Activated CD8-positive, alpha-beta memory T cell treated with anti-CD3 and anti-CD28 coated beads, Interleukin-2, amount 10 ng/mL, durations not matched to agents 7 days and 5 days (primary cell): ENCODE measurements at regions not wholly inside any gene's neighbourhood (a gene's known extent, or its start where the extent isn't known, plus 50 kb on each side); places are given as distances from the start of the nearest gene placed in this dataset.
"Not testable (repeated sequence)": the region's sequence is repeated elsewhere in the genome, so short reads cannot be mapped to it uniquely, and the experiment has no call there.

Experiments
- ATAC-seq: fragments of 150-1000 bp; cut with Tn5 transposase; one replicate; pipeline ENCODE4 v1.10.0; 2021; ENCODE audit warnings: moderate library complexity
- CTCF ChIA-PET: fragments of 350-600 bp; sonication (Branson Sonifier 250); formaldehyde crosslinking; loops from one replicate; lab custom pipeline; 2021; ENCODE audit warnings: antibody characterized with exemption; lab: Charles Lee
- DNase-seq: peaks from one replicate; pipeline ENCODE4 v3.0.0-alpha.2; 2020
- H3K27ac Mint-ChIP-seq: one replicate; pipeline ENCODE4 v1.8.0; 2021; ENCODE audit warnings: mild to moderate bottlenecking, mixed read lengths
- H3K27me3 Mint-ChIP-seq: one replicate; pipeline ENCODE4 v1.8.0; 2021; ENCODE audit warnings: mixed read lengths
- H3K36me3 Mint-ChIP-seq: one replicate; pipeline ENCODE4 v1.8.0; 2021; ENCODE audit warnings: mild to moderate bottlenecking, mixed read lengths
- H3K4me1 Mint-ChIP-seq: one replicate; pipeline ENCODE4 v1.8.0; 2021; ENCODE audit warnings: mixed read lengths
- H3K4me3 Mint-ChIP-seq: one replicate; pipeline ENCODE4 v1.8.0; 2021; ENCODE audit warnings: mild to moderate bottlenecking, moderate library complexity, mixed read lengths
- H3K9me3 Mint-ChIP-seq: one replicate; pipeline ENCODE4 v1.8.0; 2022; ENCODE audit warnings: low read depth, mixed read lengths

DNA sequence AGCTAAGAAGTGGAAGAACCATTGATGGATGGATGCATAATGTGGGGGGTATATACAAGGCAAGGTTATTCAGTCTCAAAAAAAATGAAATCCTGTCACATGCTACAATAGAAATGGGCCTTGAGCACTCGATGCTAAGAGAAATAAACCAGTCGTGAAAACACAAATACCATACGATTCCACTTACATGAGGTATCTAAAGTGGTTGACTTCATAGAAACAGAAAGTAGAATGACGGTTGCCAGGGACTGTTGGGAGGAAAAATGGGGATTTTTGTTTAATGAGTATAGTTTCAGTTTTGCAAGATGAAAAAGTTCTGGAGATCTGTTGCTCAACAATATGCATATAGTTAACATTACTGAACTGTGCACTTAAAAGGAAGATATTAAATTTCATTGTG lies 223.6 kb upstream of the NLGN4Y start:
- no peaks in the 10 kb centered on the region for H3K9me3 Mint-ChIP-seq
- CTCF ChIA-PET = no interaction called here
- no peak for DNase-seq
- H3K4me3 Mint-ChIP-seq = no peak overlapping the region
- no peak for ATAC-seq
- peaks cover 10% of the 10 kb centered on the region for H3K4me1 Mint-ChIP-seq
- no peaks in the 10 kb centered on the region for H3K27me3 Mint-ChIP-seq
- no peak overlapping the region for H3K27ac Mint-ChIP-seq
- no peaks in the 10 kb centered on the region for H3K36me3 Mint-ChIP-seq

DNA sequence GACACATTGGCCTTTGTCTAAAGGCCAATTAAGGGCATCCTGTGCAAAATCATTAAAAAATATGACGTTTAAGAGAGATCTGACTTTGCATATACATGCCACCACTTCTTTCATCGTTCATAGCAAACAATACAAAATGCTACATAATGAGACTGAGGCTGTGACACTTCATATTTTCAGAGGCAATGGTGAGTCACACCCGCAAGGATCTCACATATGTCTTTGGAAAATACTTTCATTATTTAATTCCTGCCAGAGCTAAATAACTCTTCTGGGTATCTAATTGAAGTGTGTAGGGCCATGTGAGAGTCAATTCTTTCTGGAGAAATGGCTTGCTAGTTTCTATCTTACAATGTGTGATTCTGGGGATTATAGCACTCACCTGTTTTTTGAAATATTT lies 222.8 kb upstream of the NLGN4Y start:
- ATAC-seq (no peak), DNase-seq (no peak)
- Mint-ChIP-seq H3K4me1 (peaks cover 10% of the 10 kb centered on the region), H3K4me3 (no peak overlapping the region), H3K27me3 (no peaks in the 10 kb centered on the region), H3K27ac (no peak overlapping the region), H3K9me3 (no peaks in the 10 kb centered on the region), H3K36me3 (no peaks in the 10 kb centered on the region)
- CTCF ChIA-PET = no interaction called here

DNA sequence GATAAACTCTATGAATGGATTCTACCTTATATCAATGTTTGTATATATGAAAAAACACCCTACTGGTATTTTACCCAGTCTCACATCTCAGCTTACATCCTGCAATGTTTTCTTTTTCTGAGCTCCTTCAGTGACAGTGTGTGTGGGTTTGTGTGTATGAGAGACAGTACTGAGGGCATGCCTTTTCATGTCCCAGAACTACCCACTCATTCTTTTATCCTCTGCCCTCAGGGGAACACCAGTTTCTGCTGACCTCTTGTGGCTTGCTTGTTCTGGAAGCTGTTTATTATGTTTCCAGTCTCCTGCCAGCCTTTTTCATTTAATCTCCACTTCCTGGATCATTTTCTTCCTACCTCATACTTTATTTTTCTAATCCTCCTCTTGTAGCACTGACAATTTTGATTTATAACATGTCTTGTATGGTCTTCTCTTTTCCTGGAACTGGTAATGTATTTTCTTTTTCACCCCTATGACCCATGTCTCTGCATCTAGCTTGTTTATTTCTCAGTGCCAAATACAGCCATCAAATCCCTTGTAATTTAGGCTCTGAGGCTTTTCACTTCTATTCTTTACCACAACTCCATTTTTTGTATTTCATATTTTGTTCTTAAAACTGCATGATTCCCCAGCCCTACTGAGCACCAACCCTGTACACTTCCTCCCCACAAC lies 195.5 kb upstream of the NLGN4Y start:
- peak; percentile 38 for DNase-seq
- peaks cover 11% of the 10 kb centered on the region for H3K4me1 Mint-ChIP-seq
- no peaks in the 10 kb centered on the region for H3K36me3 Mint-ChIP-seq
- H3K27ac Mint-ChIP-seq = peak overlapping the region; percentile 61
- CTCF ChIA-PET = interaction anchor here (1.3 kb wide), 1 partner anchor 9 kb away, joined by 3 read pairs; no protein-coding TSS in a partner anchor
- peaks cover 2% of the 10 kb centered on the region for H3K9me3 Mint-ChIP-seq
- H3K4me3 Mint-ChIP-seq = no peak overlapping the region
- peak; percentile 47 for ATAC-seq
- no peaks in the 10 kb centered on the region for H3K27me3 Mint-ChIP-seq

DNA sequence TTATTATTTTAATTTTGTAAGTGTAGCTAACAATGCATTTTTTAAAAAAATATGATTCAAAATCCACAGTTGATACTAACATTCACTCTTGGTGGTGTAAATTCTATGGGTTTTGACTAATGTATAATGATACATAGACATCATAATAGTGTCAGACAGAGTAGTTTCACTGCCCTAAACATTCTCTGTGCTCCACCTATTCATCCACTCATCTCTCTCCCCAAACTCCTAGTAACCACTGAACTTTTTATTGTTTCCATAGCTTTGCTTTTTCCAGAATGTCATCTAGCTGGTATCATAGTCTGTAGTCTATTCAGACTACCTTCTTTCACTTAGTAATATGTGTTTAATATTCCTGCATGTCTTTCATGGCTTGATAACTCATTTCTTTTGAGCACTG lies 194.0 kb upstream of the NLGN4Y start:
- DNase-seq (no peak), ATAC-seq (no peak)
- H3K9me3 Mint-ChIP-seq = peaks cover 2% of the 10 kb centered on the region
- no peaks in the 10 kb centered on the region for H3K36me3 Mint-ChIP-seq
- CTCF ChIA-PET = no interaction called here
- H3K4me1 Mint-ChIP-seq = peaks cover 11% of the 10 kb centered on the region
- H3K27me3 Mint-ChIP-seq = no peaks in the 10 kb centered on the region
- no peak overlapping the region for H3K27ac Mint-ChIP-seq
- H3K4me3 Mint-ChIP-seq = no peak overlapping the region

DNA sequence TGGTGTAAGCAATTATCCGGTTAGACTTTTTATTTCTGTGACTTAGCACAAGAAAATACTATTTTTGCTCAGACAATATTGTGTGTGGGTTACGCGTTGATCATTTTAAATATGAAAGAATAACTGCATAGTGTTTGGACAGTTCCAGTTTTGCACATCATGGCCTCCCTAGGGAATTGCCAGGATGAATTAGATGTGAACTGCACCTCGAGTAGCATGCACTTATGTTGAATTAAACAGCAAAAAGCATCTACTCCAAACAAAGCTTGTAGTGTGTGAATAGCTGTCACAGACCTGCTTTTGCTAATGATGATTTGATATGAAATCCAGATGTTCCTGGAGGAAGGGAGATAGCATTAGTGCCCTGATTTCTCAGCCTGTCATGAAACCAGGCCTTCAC lies 184.8 kb upstream of the NLGN4Y start:
- Mint-ChIP-seq H3K4me3 (no peak overlapping the region), H3K36me3 (peaks cover 2% of the 10 kb centered on the region), H3K9me3 (peaks cover 2% of the 10 kb centered on the region), H3K27ac (no peak overlapping the region), H3K4me1 (peaks cover 26% of the 10 kb centered on the region), H3K27me3 (peaks cover 3% of the 10 kb centered on the region)
- CTCF ChIA-PET = no interaction called here
- ATAC-seq (no peak), DNase-seq (no peak)

DNA sequence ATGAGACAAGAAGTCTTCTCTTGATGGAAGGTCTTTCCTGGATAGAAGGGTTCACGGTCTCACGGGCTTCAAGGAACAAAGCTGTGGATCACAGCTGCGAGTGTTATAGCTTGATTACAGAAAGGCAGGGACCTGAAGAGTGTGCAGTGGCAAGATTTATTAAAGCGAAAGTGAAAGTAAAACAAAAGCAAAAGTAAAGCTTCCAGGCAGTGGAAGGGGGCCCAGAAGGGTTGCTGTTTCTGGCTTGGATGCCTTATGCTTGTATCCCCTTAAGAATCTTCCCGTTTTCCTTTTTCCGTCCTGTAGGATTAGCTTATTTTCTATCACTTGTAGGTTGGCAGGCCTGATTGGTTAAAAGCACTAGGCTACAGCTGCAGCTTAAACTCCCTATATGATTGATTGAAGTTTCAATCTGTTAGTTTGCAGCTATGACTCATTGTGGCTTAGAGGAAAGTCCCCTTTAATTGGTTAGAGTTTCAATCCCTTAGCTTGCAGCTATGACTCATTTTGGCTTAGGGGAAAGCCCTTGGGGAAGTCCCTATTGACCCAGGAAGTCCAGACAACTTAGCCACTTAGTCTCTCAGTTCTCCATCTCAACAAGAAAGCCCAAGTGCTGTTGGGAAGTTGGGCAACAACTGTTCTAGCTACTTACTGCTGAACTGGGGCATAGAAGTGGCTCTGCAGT lies 183.7 kb upstream of the NLGN4Y start:
- CTCF ChIA-PET = interaction anchor here (1.3 kb wide), 1 partner anchor 590 kb away, joined by 3 read pairs; no protein-coding TSS in a partner anchor
- Mint-ChIP-seq H3K27ac (peak overlapping the region; percentile 73), H3K9me3 (peaks cover 2% of the 10 kb centered on the region), H3K27me3 (peaks cover 3% of the 10 kb centered on the region), H3K4me3 (peak overlapping the region; percentile 71), H3K4me1 (peaks cover 36% of the 10 kb centered on the region), H3K36me3 (peaks cover 2% of the 10 kb centered on the region)
- peak; percentile 84 for ATAC-seq
- peak; percentile 63 for DNase-seq

DNA sequence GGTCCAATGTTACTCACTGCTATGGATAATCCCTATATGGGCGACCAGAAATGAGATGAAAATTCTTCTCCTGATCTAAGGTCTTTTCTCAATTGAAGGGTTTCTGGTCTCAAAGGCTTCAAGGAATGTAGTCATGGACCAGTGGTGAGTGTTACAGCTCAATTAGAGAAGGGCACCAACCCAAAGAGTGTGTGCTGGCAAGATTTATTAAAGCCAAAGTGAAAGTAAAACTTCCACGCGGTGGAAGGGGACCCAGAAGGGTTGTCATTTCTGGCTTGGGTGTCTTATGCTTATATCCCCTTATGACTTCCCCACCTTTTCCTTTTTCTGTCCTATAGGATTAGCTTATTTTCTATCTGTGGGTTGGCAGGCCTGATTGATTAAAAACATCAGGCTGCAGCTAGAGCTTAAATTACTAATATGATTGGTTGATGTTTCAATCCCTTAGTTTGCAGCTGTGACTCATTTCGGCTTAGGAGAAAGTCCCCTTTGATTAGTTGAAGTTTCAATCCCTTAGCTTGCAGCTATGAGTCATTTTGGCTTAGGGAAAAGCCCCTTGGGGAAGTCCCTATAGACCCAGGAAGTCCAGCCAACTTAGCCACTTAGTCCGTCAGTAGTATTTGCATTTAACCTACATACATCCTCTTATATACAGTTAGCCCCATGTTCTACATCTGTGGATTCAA lies 179.5 kb upstream of the NLGN4Y start:
- H3K4me3 Mint-ChIP-seq = peak overlapping the region; percentile 48

DNA sequence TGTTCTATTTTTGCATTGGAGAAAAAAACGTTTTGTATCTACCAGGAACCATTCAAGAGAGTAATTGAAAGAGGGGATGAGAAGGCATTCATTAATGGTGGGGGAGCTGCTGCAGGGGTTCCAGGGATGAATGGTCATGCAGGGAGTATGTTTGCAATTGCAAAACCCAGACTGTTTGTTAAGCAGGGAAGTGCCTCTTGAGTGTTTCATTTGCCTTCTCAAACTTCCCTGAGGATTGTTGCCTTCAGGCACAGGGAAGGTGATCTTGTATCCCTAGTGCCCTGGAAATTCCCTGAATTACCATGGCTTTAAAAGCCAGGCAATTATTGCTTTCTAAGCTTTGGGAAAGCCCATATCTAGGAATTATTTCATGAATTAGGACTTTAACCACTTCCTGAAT lies 172.7 kb upstream of the NLGN4Y start:
- Mint-ChIP-seq H3K27ac (no peak overlapping the region), H3K36me3 (no peaks in the 10 kb centered on the region), H3K27me3 (no peaks in the 10 kb centered on the region), H3K4me1 (no peaks in the 10 kb centered on the region), H3K4me3 (no peak overlapping the region), H3K9me3 (peaks cover 2% of the 10 kb centered on the region)
- CTCF ChIA-PET = no interaction called here
- no peak for ATAC-seq
- no peak for DNase-seq

More for the DNA sequence above, 179.5 kb upstream of the NLGN4Y start:
- peaks cover 32% of the 10 kb centered on the region for H3K4me1 Mint-ChIP-seq
- peak overlapping the region; percentile 21 for H3K27ac Mint-ChIP-seq
- ATAC-seq (peak; percentile 54), DNase-seq (peak; percentile 50)
- peaks cover 2% of the 10 kb centered on the region for H3K9me3 Mint-ChIP-seq
- H3K36me3 Mint-ChIP-seq = peaks cover 2% of the 10 kb centered on the region
- CTCF ChIA-PET = interaction anchor here (0.6 kb wide), 1 partner anchor 489 kb away, joined by 3 read pairs; no protein-coding TSS in a partner anchor
- H3K27me3 Mint-ChIP-seq = peaks cover 3% of the 10 kb centered on the region

DNA sequence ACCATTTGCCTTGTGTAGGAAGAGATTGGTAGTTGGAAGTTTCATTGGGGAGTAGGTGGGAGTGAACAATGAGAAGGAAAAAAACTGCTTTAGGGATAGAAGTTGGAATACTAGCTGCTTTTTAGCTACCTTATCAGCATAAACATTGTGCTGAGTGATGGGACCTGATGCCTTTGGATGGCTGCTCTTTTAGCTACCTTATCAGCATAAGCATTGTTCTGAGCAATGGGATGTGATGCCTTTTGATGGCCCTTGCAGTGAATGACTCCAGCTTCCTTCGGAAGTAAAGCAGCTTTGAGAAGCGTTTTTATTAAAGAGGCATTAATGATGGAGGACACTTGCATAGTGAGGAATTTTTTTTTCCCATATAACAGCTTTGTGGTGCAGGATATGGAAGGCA lies 168.2 kb upstream of the NLGN4Y start:
- CTCF ChIA-PET = no interaction called here
- no peak for ATAC-seq
- H3K27ac Mint-ChIP-seq = no peak overlapping the region

DNA sequence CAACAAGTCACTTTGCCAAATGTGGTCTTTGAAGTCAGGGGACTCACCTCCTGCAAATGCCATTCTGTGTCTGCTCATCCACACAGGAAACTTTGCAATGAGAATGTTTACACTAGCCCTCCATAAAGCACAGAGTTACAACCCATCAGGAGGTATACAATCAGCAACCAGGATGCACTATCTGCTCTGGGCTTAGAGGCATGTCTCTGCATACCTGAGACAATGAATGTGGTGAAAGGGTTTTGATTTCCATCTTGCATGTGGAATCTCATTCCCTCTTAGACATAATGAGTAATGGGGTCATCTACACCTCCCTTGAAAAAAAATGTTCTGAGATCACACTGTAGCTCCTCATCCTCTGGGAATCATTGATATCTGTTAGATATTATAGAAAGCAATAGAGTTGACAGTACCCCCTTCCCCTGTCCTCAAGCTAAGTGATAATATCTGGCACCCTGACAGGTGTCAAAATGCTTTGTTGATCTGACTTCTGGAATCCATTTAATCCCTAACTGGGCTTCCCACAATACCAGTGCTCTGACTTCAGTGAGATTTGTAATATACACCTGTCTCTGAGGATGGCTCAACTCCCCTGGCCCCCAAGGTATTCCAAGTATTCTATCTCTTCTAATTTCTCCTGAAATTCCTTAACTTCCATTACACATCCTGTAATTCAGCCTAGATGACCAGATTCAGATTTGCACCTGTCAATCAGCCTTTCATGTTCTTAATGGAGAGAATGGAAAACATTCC lies 163.4 kb upstream of the NLGN4Y start:
- Mint-ChIP-seq H3K9me3 (peaks cover 6% of the 10 kb centered on the region), H3K27ac (no peak overlapping the region), H3K27me3 (peaks cover 3% of the 10 kb centered on the region), H3K4me1 (no peaks in the 10 kb centered on the region), H3K4me3 (no peak overlapping the region), H3K36me3 (no peaks in the 10 kb centered on the region)
- DNase-seq (no peak), ATAC-seq (no peak)
- CTCF ChIA-PET = no interaction called here

More for the DNA sequence above, 168.2 kb upstream of the NLGN4Y start:
- DNase-seq = no peak
- Mint-ChIP-seq H3K9me3 (peaks cover 6% of the 10 kb centered on the region), H3K36me3 (no peaks in the 10 kb centered on the region), H3K4me1 (no peaks in the 10 kb centered on the region), H3K4me3 (no peak overlapping the region), H3K27me3 (peaks cover 3% of the 10 kb centered on the region)

DNA sequence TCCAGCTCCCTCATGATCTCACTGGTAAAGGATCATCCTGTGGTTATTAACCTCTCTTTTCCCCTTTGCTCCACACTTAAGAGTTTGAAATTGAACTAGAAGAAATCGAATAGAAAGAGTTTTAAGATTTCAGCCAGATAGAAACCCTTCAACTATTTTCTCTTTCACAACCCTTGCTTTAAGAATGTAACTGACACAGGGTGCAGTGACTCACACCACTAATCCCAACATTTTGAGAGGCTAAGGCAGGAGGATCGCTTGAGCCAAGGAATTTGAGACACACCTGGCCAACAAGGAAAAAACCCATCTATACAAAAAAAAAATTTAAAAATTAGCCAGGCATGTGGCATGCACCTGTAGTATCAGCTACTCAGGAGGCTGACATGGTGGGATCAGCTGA lies 150.7 kb upstream of the NLGN4Y start:
- no peak for ATAC-seq
- no peak overlapping the region for H3K27ac Mint-ChIP-seq

DNA sequence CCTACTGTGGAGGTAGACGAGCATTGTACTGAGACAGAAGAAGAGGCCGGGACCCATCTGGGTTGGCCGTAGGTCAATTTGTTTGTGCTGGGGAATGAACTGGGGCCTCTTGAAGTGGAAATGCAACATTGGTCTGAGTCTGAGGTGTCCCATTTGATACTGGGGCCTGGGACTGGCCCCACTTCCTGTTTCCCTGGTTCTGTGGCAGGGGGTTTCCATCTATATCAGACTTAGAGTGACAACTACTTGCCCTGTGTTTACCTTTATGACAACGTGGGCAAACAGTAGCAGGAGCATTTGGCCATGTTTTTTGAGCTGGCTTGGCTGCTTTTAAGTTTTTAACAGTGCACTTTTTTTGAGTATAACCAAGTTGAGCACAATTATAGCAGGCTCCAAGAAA lies 146.1 kb upstream of the NLGN4Y start:
- CTCF ChIA-PET = no interaction called here
- no peak for ATAC-seq
- Mint-ChIP-seq H3K27ac (no peak overlapping the region), H3K36me3 (no peaks in the 10 kb centered on the region), H3K9me3 (no peaks in the 10 kb centered on the region), H3K4me3 (no peak overlapping the region), H3K27me3 (no peaks in the 10 kb centered on the region), H3K4me1 (peaks cover 4% of the 10 kb centered on the region)
- no peak for DNase-seq

More for the DNA sequence above, 150.7 kb upstream of the NLGN4Y start:
- Mint-ChIP-seq H3K27me3 (no peaks in the 10 kb centered on the region), H3K9me3 (no peaks in the 10 kb centered on the region), H3K4me1 (peaks cover 4% of the 10 kb centered on the region), H3K4me3 (no peak overlapping the region), H3K36me3 (no peaks in the 10 kb centered on the region)
- CTCF ChIA-PET = no interaction called here
- DNase-seq = no peak

DNA sequence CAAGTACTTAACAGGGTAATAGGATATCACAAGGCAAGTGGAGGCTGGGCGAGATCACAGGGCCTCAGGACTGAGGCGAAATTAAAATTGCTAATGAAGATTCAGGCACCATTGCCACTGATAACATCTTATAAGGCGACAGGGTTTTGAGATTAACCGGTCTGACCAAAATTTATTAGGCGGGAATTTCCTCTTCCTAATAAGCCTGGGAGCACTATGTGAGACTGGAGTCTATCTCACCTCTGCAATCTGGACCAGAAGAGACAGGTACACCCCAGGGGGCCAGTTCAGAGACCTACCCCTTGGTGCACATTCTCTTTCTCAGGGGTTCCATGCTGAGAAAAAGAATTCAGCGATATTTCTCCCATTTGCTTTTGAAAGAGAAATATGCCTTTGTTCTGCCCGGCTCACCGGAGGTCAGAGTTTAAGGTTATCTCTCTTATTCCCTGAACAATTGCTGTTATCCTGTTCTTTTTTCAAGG lies 113.7 kb upstream of the NLGN4Y start:
- H3K36me3 Mint-ChIP-seq, H3K27ac Mint-ChIP-seq, H3K4me3 Mint-ChIP-seq, H3K9me3 Mint-ChIP-seq, DNase-seq, ATAC-seq, H3K4me1 Mint-ChIP-seq, H3K27me3 Mint-ChIP-seq: not testable (repeated sequence)
- CTCF ChIA-PET = interaction anchor here (0.6 kb wide), 1 partner anchor 23 kb away, joined by 3 read pairs; no protein-coding TSS in a partner anchor
